ENCODE measurements at regions not wholly inside any gene's neighbourhood (a gene's known extent, or its start where the extent isn't known, plus 50 kb on each side); places are given as distances from the start of the nearest gene placed in this dataset.
"Not testable (repeated sequence)": the region's sequence is repeated elsewhere in the genome, so short reads cannot be mapped to it uniquely, and the experiment has no call there.

DNA sequence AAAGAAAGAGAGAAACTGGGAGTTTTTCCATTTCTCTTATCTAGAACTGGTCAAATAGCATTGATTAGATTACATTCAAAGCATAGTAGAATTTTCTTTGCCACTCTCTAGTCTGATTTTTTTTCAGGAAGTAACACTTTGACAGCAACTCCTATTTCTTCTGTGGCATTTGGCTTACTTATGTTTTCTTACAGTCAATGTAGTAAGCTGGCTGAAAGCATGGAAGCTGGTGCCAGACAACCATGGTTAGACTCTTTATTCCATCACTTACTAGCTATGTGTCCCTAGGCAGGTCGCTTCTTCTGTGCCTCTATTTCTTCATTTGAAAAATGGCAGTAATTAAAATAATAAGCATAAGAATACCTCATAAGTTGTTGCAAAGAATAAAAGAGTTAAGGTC is 54.2 kb upstream of the OPRM1 start:
- Histone ChIP-seq H3K4me3 (ENCODE audit: low read length) (no peak overlapping the region), H3K36me3 (ENCODE audit: control insufficient read depth, insufficient read depth, low read length, severe bottlenecking) (no peaks in the 10 kb centered on the region)

DNA sequence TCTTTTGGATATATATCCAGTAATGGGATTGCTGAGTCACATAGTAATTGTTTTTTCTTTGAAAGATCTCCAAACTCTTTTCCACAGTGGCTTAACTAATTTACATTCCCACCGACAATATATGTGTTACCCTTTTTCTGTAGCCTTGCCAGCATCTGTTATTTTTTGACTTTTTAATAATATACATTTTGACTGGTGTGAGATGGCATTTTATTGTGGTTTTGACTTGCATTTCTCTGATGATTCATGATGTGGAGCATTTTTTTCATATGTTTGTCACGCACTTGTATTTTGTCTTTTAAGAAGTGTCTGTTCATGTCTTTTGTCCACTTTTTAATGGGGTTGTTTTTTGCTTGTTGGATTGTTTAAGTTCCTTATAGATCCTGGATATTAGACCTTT is 58.9 kb upstream of the OPRM1 start:
- H3K9me3 ChIP-seq (ENCODE audit: control insufficient read depth, low read length), result no peaks in the 10 kb centered on the region
- no peaks in the 10 kb centered on the region for H3K27me3 ChIP-seq (replicated peaks; ENCODE audit: control insufficient read depth, insufficient read depth, low read length)
- H3K4me1 ChIP-seq (ENCODE audit: control insufficient read depth, insufficient read depth, low read length), result peaks cover 13% of the 10 kb centered on the region
- H3K4me3 ChIP-seq (ENCODE audit: low read length), result no peak overlapping the region
- H3K36me3 ChIP-seq (ENCODE audit: control insufficient read depth, insufficient read depth, low read length, severe bottlenecking), result no peaks in the 10 kb centered on the region
- DNase-seq (ENCODE audit: low read depth), result no peak
- H3K9ac ChIP-seq (ENCODE audit: low read length), result no peak overlapping the region

More for the DNA sequence above, 54.2 kb upstream of the OPRM1 start:
- Histone ChIP-seq H3K9ac (ENCODE audit: low read length) (no peak overlapping the region), H3K4me1 (ENCODE audit: control insufficient read depth, insufficient read depth, low read length) (peaks cover 26% of the 10 kb centered on the region), H3K9me3 (ENCODE audit: control insufficient read depth, low read length) (no peaks in the 10 kb centered on the region), H3K27me3 (replicated peaks; ENCODE audit: control insufficient read depth, insufficient read depth, low read length) (no peaks in the 10 kb centered on the region)
- DNase-seq (ENCODE audit: low read depth), result no peak

DNA sequence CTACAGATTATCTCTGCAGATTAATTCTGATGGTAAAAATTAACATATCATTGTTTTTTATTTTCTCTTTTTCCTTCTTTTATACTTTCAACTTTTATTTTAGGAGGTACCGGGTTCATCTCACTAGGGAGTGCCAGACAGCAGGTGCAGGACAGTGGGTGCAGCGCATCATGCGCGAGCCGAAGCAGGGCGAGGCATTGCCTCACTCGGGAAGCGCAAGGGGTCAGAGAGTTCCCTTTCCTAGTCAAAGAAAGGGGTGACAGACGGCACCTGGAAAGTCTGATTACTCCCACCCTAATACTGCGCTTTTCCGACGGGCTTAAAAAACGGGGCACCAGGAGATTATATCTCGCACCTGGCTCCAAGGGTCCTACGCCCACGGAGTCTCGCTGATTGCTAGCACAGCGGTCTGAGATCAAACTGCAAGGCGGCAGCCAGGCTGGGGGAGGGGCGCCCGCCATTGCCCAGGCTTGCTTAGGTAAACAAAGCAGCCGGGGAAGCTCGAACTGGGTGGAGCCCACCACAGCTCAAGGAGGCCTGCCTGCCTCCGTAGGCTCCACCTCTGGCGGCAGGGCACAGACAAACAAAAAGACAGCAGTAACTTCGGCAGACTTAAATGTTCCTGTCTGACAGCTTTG is 60.0 kb upstream of the OPRM1 start:
- H3K36me3 ChIP-seq (ENCODE audit: control insufficient read depth, insufficient read depth, low read length, severe bottlenecking); H3K4me3 ChIP-seq (ENCODE audit: low read length); H3K27me3 ChIP-seq (replicated peaks; ENCODE audit: control insufficient read depth, insufficient read depth, low read length); DNase-seq (ENCODE audit: low read depth); H3K9me3 ChIP-seq (ENCODE audit: control insufficient read depth, low read length); H3K9ac ChIP-seq (ENCODE audit: low read length); H3K4me1 ChIP-seq (ENCODE audit: control insufficient read depth, insufficient read depth, low read length): not testable (repeated sequence)

DNA sequence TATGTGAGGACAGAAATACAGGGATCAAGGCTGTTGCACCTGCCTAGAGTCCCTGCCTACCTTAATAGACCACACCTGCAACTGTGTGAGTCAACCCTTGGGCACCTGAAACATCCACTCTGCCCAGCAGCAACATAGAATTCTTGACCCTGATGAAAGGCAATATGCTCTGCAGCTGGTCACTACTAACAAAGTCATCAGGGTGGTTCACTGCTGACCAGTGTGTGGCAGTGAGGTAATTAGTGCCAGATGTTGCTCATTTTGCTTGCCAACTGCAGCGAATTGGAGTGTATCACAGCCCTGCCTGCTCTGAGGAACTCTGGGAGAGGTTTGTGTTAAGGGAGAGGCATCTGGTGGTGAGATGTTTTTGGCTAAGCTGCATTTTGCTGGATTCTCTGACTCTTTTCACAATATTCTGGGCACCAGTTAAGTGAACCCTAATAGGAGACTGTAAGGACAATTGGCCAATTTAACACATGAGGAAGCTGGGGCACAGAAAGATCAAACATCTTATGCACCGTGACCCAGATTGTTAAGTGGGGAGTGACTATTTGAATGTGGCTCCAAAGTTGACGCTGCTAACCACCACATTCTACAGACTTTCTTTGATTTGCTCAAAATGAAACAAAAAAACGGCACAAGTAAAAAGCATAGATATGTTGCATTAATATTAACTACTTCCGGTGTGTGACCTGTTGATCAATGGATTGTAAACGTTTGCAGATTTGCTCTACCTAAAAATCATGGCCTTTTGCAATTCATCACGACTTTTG is 61.9 kb upstream of the OPRM1 start:
- peak overlapping the region; percentile 32 for H3K4me3 ChIP-seq (ENCODE audit: low read length)
- H3K9me3 ChIP-seq (ENCODE audit: control insufficient read depth, low read length), result no peaks in the 10 kb centered on the region
- H3K27me3 ChIP-seq (replicated peaks; ENCODE audit: control insufficient read depth, insufficient read depth, low read length), result no peaks in the 10 kb centered on the region
- no peaks in the 10 kb centered on the region for H3K36me3 ChIP-seq (ENCODE audit: control insufficient read depth, insufficient read depth, low read length, severe bottlenecking)
- H3K4me1 ChIP-seq (ENCODE audit: control insufficient read depth, insufficient read depth, low read length), result peaks cover 9% of the 10 kb centered on the region
- DNase-seq (ENCODE audit: low read depth), result peak; percentile 43
- H3K9ac ChIP-seq (ENCODE audit: low read length), result peak overlapping the region; percentile 66

DNA sequence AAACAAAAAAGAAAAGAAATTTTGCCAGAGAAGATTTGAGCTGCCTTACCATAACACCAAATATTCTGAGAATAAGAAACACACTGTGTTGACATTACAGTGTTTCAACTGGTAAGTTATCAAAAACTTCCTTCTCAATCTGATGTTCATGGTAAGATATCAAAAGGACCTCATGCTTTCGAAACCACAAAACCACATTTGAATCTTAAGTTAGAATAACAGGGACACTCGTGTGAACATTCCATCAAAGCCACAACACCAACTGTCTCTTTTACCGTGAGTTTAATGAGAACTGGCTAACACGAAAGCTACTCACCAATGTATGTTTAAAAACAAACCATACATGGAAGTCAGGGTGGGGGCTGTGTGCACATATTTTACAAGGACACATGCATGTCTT is 73.0 kb upstream of the OPRM1 start:
- H3K9ac ChIP-seq (ENCODE audit: low read length), result no peak overlapping the region
- H3K9me3 ChIP-seq (ENCODE audit: control insufficient read depth, low read length), result peaks cover 3% of the 10 kb centered on the region
- H3K36me3 ChIP-seq (ENCODE audit: control insufficient read depth, insufficient read depth, low read length, severe bottlenecking), result no peaks in the 10 kb centered on the region
- H3K27me3 ChIP-seq (replicated peaks; ENCODE audit: control insufficient read depth, insufficient read depth, low read length), result no peaks in the 10 kb centered on the region
- H3K4me3 ChIP-seq (ENCODE audit: low read length), result no peak overlapping the region
- peaks cover 7% of the 10 kb centered on the region for H3K4me1 ChIP-seq (ENCODE audit: control insufficient read depth, insufficient read depth, low read length)
- peak; percentile 1 for DNase-seq (ENCODE audit: low read depth)

DNA sequence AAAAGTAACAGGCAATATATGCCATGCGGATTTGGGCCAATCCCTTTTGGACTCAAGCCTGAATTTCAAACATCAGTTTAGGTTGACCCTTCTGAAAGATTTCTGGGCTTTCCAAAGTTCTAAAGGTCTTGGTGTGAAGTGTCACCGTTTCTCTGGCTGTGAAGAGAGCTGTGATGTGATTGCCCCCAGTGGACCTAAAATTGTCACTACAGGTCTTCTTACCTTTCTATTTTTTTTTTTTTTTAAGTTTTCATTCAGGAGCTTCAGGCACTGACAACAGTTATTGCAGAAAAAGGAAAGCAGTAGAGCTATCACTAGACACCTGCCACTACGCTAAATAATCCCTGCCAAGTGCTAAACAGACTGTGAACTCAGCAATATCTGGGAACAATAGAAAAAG is 75.7 kb upstream of the OPRM1 start:
- Histone ChIP-seq H3K9ac (ENCODE audit: low read length) (peak overlapping the region; percentile 54), H3K4me1 (ENCODE audit: control insufficient read depth, insufficient read depth, low read length) (peaks cover 33% of the 10 kb centered on the region), H3K36me3 (ENCODE audit: control insufficient read depth, insufficient read depth, low read length, severe bottlenecking) (no peaks in the 10 kb centered on the region), H3K4me3 (ENCODE audit: low read length) (no peak overlapping the region), H3K9me3 (ENCODE audit: control insufficient read depth, low read length) (no peaks in the 10 kb centered on the region), H3K27me3 (replicated peaks; ENCODE audit: control insufficient read depth, insufficient read depth, low read length) (no peaks in the 10 kb centered on the region)
- no peak for DNase-seq (ENCODE audit: low read depth)

DNA sequence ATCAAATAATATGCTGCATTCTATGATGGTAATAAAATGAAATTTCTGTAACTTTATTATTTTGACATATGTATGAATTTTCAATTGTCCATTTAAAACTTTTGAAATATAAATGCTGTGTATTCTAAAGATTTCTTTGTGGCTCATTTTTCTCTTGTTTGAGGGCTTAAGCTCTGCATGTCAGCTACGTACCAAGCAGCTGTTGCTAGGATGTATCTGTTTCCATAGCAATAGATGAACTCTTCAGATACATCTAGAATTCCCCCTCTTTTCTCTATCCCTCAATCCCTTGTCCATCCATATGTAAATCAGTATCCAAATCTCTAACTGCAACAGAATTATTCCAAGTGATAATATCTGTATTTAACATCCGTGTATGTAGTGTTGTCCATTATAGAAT is 76.5 kb upstream of the OPRM1 start:
- H3K9ac ChIP-seq (ENCODE audit: low read length), result no peak overlapping the region
- H3K4me3 ChIP-seq (ENCODE audit: low read length), result no peak overlapping the region
- DNase-seq (ENCODE audit: low read depth), result no peak
- H3K9me3 ChIP-seq (ENCODE audit: control insufficient read depth, low read length), result no peaks in the 10 kb centered on the region
- no peaks in the 10 kb centered on the region for H3K36me3 ChIP-seq (ENCODE audit: control insufficient read depth, insufficient read depth, low read length, severe bottlenecking)
- H3K4me1 ChIP-seq (ENCODE audit: control insufficient read depth, insufficient read depth, low read length), result peaks cover 38% of the 10 kb centered on the region
- no peaks in the 10 kb centered on the region for H3K27me3 ChIP-seq (replicated peaks; ENCODE audit: control insufficient read depth, insufficient read depth, low read length)

DNA sequence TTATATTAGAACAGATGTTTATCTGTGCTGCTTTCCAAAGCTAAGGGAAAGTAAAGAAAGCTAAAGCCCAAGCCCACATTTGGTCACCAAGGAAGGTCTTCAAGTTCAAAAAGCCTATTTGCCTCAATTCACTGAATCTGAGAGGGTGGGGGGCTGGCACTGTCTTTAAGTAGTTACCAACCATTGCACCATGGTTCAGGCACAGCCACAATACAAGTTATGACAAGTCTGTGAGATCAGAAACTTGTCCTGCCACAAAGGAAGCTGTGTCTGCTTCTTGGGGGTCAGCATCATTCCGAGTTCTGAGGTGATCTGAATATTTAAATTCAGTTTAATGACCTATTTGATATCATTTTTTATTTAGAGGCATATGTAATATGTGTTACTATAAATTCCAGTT is 78.3 kb upstream of the OPRM1 start:
- H3K4me1 ChIP-seq (ENCODE audit: control insufficient read depth, insufficient read depth, low read length), result peaks cover 49% of the 10 kb centered on the region
- no peak for DNase-seq (ENCODE audit: low read depth)
- H3K36me3 ChIP-seq (ENCODE audit: control insufficient read depth, insufficient read depth, low read length, severe bottlenecking), result no peaks in the 10 kb centered on the region
- H3K9ac ChIP-seq (ENCODE audit: low read length), result peak overlapping the region; percentile 75
- no peaks in the 10 kb centered on the region for H3K9me3 ChIP-seq (ENCODE audit: control insufficient read depth, low read length)
- H3K27me3 ChIP-seq (replicated peaks; ENCODE audit: control insufficient read depth, insufficient read depth, low read length), result no peaks in the 10 kb centered on the region
- H3K4me3 ChIP-seq (ENCODE audit: low read length), result peak overlapping the region; percentile 69

DNA sequence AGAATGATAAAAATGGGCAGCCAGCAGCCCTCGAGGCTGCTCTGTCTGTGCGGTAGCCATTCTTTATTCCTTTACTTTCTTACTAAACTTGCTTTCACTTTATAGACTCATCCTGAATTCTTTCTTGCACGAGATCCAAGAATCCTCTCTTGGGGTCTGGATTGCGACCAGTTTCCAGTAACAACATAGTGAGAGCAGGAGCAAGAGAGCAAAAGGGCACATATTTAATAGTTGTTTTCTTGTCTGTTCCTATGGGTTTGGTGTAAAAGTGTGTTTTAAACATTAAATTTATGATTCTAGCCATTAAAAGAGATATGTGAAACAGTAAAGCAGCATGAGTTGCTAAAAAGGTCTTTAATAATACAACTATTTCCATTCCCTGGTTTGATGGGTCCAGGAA is 78.8 kb upstream of the OPRM1 start:
- peaks cover 49% of the 10 kb centered on the region for H3K4me1 ChIP-seq (ENCODE audit: control insufficient read depth, insufficient read depth, low read length)
- no peaks in the 10 kb centered on the region for H3K27me3 ChIP-seq (replicated peaks; ENCODE audit: control insufficient read depth, insufficient read depth, low read length)
- H3K9me3 ChIP-seq (ENCODE audit: control insufficient read depth, low read length), result no peaks in the 10 kb centered on the region
- peak overlapping the region; percentile 75 for H3K9ac ChIP-seq (ENCODE audit: low read length)
- H3K36me3 ChIP-seq (ENCODE audit: control insufficient read depth, insufficient read depth, low read length, severe bottlenecking), result no peaks in the 10 kb centered on the region
- H3K4me3 ChIP-seq (ENCODE audit: low read length), result peak overlapping the region; percentile 69
- no peak for DNase-seq (ENCODE audit: low read depth)

DNA sequence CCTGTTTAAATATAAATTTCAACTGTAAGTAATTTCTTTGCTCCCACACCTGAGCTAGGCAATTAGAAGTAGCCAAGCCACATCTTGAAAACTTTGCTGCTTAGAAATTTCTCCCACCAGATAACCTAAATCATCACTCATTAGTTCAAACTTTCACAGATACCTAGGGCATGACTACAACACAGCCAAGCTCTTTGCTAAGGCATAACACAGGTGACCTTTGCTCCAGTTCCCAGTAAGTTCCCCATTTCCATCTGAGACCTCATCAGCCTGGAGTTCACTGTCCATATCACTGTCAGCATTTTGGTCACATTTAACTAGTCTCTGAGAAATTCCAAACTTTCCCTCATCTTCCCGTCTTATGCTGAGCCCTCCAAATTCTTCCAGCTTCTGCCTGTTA is 79.8 kb upstream of the OPRM1 start:
- H3K4me3 ChIP-seq (ENCODE audit: low read length), result no peak overlapping the region
- H3K36me3 ChIP-seq (ENCODE audit: control insufficient read depth, insufficient read depth, low read length, severe bottlenecking), result no peaks in the 10 kb centered on the region
- no peaks in the 10 kb centered on the region for H3K9me3 ChIP-seq (ENCODE audit: control insufficient read depth, low read length)
- H3K9ac ChIP-seq (ENCODE audit: low read length), result no peak overlapping the region
- peaks cover 49% of the 10 kb centered on the region for H3K4me1 ChIP-seq (ENCODE audit: control insufficient read depth, insufficient read depth, low read length)
- no peak for DNase-seq (ENCODE audit: low read depth)
- no peaks in the 10 kb centered on the region for H3K27me3 ChIP-seq (replicated peaks; ENCODE audit: control insufficient read depth, insufficient read depth, low read length)

DNA sequence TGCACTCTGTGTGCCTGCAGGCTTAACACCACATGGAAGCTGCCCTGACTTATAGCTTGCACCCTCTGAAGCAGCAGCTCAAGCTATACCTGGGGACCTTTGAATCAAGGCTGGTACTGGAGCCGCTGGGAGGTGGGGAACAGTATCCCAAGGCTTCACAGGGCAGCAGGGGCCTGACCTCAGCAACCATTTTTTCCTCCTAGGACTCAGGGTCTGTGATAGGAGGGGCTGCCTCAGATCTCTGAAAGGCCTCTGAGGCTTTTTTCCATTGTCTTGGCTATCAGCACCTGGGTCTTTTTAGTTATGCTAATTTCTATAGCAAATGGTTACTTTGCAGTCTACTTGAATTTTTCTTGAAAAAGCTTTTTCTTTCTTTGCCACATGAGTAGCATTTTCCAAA is 80.2 kb upstream of the OPRM1 start:
- peaks cover 49% of the 10 kb centered on the region for H3K4me1 ChIP-seq (ENCODE audit: control insufficient read depth, insufficient read depth, low read length)
- no peaks in the 10 kb centered on the region for H3K27me3 ChIP-seq (replicated peaks; ENCODE audit: control insufficient read depth, insufficient read depth, low read length)
- no peaks in the 10 kb centered on the region for H3K9me3 ChIP-seq (ENCODE audit: control insufficient read depth, low read length)
- DNase-seq (ENCODE audit: low read depth), result no peak
- no peaks in the 10 kb centered on the region for H3K36me3 ChIP-seq (ENCODE audit: control insufficient read depth, insufficient read depth, low read length, severe bottlenecking)
- H3K9ac ChIP-seq (ENCODE audit: low read length), result no peak overlapping the region
- H3K4me3 ChIP-seq (ENCODE audit: low read length), result no peak overlapping the region

Measured in adipocyte (in vitro differentiated cells).